Transverse colon (tissue), 4 donors: ENCODE measurements at regions not wholly inside any gene's neighbourhood (a gene's known extent, or its start where the extent isn't known, plus 50 kb on each side); places are given as distances from the start of the nearest gene placed in this dataset.

Source experiments
- DNase-seq: peaks from one replicate; pipeline ENCODE4 v3.0.0-alpha.2; 2019
- H3K27ac ChIP-seq, 4 donors: fragments of 200-600 bp; sonication (generic); 2 replicates each; pipeline ENCODE4 v1.5.1; 2016 to 2018; ENCODE audit warnings: inconsistent platforms in 4 of 4
- H3K27me3 ChIP-seq: fragments of 200-600 bp; sonication (generic); 2 replicates; pipeline ENCODE4 v1.5.1; 2017; ENCODE audit warnings: inconsistent platforms
- H3K36me3 ChIP-seq, 4 donors: fragments of 200-600 bp; sonication (generic); 2 replicates each; pipeline ENCODE4 v1.5.1; 2017 to 2019; ENCODE audit warnings: inconsistent platforms in 4 of 4
- H3K4me1 ChIP-seq, 4 donors: fragments of 200-600 bp; sonication (generic); 2 replicates each; pipeline ENCODE4 v1.5.1; 2017 to 2020; ENCODE audit warnings: inconsistent platforms in 4 of 4
- H3K4me3 ChIP-seq, 4 donors: fragments of 200-600 bp; sonication (generic); 1 replicate in 1 of 4; 2 replicates in 3 of 4; pipeline versions ENCODE4 v1.5.1 to v1.6.1; 2017 to 2019; ENCODE audit warnings: inconsistent platforms in 4 of 4
- H3K9me3 ChIP-seq, 2 donors: fragments of 200-600 bp; sonication (generic); 2 replicates each; pipeline ENCODE4 v1.5.1; 2017 to 2019; ENCODE audit warnings: inconsistent platforms in 2 of 2
- CTCF ChIP-seq, 5 experiments: fragments of 200-600 bp in 3 of 5; fragments of 450-650 bp in 2 of 5; sonication (generic) in 3 of 5; IDR thresholded peaks; 1 replicate in 2 of 5; 2 replicates in 3 of 5; pipeline ENCODE4 v1.5.1; 2016 to 2017; ENCODE audit warnings: antibody characterized with exemption in 5 of 5, inconsistent platforms in 3 of 5, mild to moderate bottlenecking in 2 of 5, moderate library complexity in 1 of 5
- EP300 ChIP-seq: sonication (generic); formaldehyde crosslinking; IDR thresholded peaks from one replicate; pipeline ENCODE4 v1.6.1; 2017; ENCODE audit warnings: antibody characterized with exemption, low read depth
- POLR2A ChIP-seq: fragments of 450-650 bp; IDR thresholded peaks from one replicate; pipeline ENCODE4 v1.6.1; 2016; ENCODE audit warnings: antibody characterized with exemption, mild to moderate bottlenecking, moderate library complexity
- POLR2AphosphoS5 ChIP-seq, 3 donors: sonication (generic); formaldehyde crosslinking; IDR thresholded peaks; one replicate each; pipeline ENCODE4 v1.6.1; 2016; ENCODE audit warnings: antibody characterized with exemption in 3 of 3
- WGBS, 2 donors: methylation state at CpG; one replicate each; pipeline ENCODE4 v1.1.5; 2018; ENCODE audit warnings: low coverage in 1 of 2; 5-methylcytosine and 5-hydroxymethylcytosine counted together
- in situ Hi-C, 4 donors: fragments of 200-750 bp; cut with MboI; loops; one replicate each; pipeline versions ENCODE4 v1.15.0 to v1.15.1; 2017; ENCODE audit warnings: low sequenced_read_pairs in 3 of 4, low pct_ligation_motif_present in 1 of 4, low pct_unique_long_range_greater_than_20kb in 1 of 4
- intact Hi-C: fragments of 100-400 bp; cut with DNase I; formaldehyde crosslinking; loops from one replicate; pipeline ENCODE4 v1.15.1; 2023; ENCODE audit warnings: low total_unique reads

- Histone ChIP-seq H3K4me1 (peaks cover 0 to 43% (median 11%) of the 10 kb centered on the region in 4 donors), H3K36me3 (peaks cover 0 to 5% (median 0%) of the 10 kb centered on the region in 4 donors), H3K27me3 (no peaks in the 10 kb centered on the region), H3K27ac (no peak overlapping the region), H3K4me3 (no peak overlapping the region), H3K9me3 (no peaks in the 10 kb centered on the region)
- in situ Hi-C loops (no loop called here), intact Hi-C loops (no loop called here)
- DNase-seq, result no peak
- 90% methylated on average over 5 of the region's 5 CpGs; no CpG with 5 or more reads in 1 of the 2 donors for WGBS, 2 donors
- no peak for TF ChIP-seq POLR2AphosphoS5 (IDR thresholded peaks at IDR 0.05)
- no peak for TF ChIP-seq CTCF (IDR thresholded peaks at IDR 0.05)
- TF ChIP-seq EP300, result no peak
- no peak for TF ChIP-seq POLR2A
Measured at GRCh38 chr6:25125736-25126135, 153.4 kb upstream of the CARMIL1 start.

GRCh38 chr6:25127076-25127837 is 151.9 kb upstream of the CARMIL1 start:
- Histone ChIP-seq H3K27me3 (no peaks in the 10 kb centered on the region), H3K36me3 (peaks cover 0 to 5% (median 0%) of the 10 kb centered on the region in 4 donors), H3K4me1 (peaks cover 0 to 41% (median 11%) of the 10 kb centered on the region in 4 donors), H3K27ac (no peak overlapping the region), H3K9me3 (no peaks in the 10 kb centered on the region), H3K4me3 (no peak overlapping the region)
- intact Hi-C loops, result no loop called here
- TF ChIP-seq POLR2A (no peak), EP300 (no peak), CTCF (IDR thresholded peaks at IDR 0.05) (no peak), POLR2AphosphoS5 (IDR thresholded peaks at IDR 0.05) (no peak)
- 86 to 88% methylated on average over 5 of the region's 5 CpGs for WGBS, 2 donors
- in situ Hi-C loops, result no loop called here
- no peak for DNase-seq

- Histone ChIP-seq H3K9me3 (peaks cover 5 to 7% of the 10 kb centered on the region in 2 donors), H3K4me1 (peaks cover 0 to 30% (median 4%) of the 10 kb centered on the region in 4 donors), H3K36me3 (peaks cover 0 to 11% (median 0%) of the 10 kb centered on the region in 4 donors), H3K27me3 (no peaks in the 10 kb centered on the region), H3K27ac (peak overlapping the region in 3 of 4 donors; percentile 0 to 29 (median 19)), H3K4me3 (no peak overlapping the region)
- no peak for TF ChIP-seq POLR2AphosphoS5 (IDR thresholded peaks at IDR 0.05)
- no peak for TF ChIP-seq POLR2A
- intact Hi-C loops (no loop called here), in situ Hi-C loops (no loop called here)
- WGBS, 2 donors, result 52 to 60% methylated on average over 2 of the region's 2 CpGs
- DNase-seq, result no peak
Measured at GRCh38 chr6:25130518-25130917, 148.7 kb upstream of the CARMIL1 start.

- Histone ChIP-seq H3K36me3 (peaks cover 0 to 7% (median 0%) of the 10 kb centered on the region in 4 donors), H3K27me3 (no peaks in the 10 kb centered on the region), H3K4me1 (peaks cover 0 to 46% (median 7%) of the 10 kb centered on the region in 4 donors), H3K9me3 (peaks cover 5 to 7% of the 10 kb centered on the region in 2 donors), H3K27ac (peak overlapping the region in 3 of 4 donors; percentile 14 to 91 (median 33)), H3K4me3 (no peak overlapping the region)
- no peak for TF ChIP-seq POLR2A
- TF ChIP-seq EP300, result no peak
- TF ChIP-seq POLR2AphosphoS5 (IDR thresholded peaks at IDR 0.05), result no peak
- TF ChIP-seq CTCF (IDR thresholded peaks at IDR 0.05), result no peak
- in situ Hi-C loops, result no loop called here
- no peak for DNase-seq
- 82 to 93% methylated on average over 1 of the region's 1 CpG for WGBS, 2 donors
- intact Hi-C loops, result no loop called here
Measured at GRCh38 chr6:25132934-25133333, 146.2 kb upstream of the CARMIL1 start.
